H9 (cell line): ENCODE measurements at regions not wholly inside any gene's neighbourhood (a gene's known extent, or its start where the extent isn't known, plus 50 kb on each side); places are given as distances from the start of the nearest gene placed in this dataset.

ENCODE experiments used
- DNase-seq: peaks from one replicate; pipeline ENCODE4 v3.0.0-alpha.2; 2017
- H2AFZ ChIP-seq: one replicate; pipeline ENCODE4 v1.6.1; 2013; ENCODE audit warnings: mild to moderate bottlenecking, low read length, control low read depth, moderate library complexity
- H2AK5ac ChIP-seq: 2 replicates; pipeline ENCODE4 v1.6.1; 2013; ENCODE audit warnings: low read length, control low read depth, mixed read lengths; ENCODE audit not compliant: insufficient read length
- H2BK120ac ChIP-seq: one replicate; pipeline ENCODE4 v1.6.1; 2013; ENCODE audit warnings: low read depth, mild to moderate bottlenecking, low read length, control low read depth, inconsistent platforms; ENCODE audit not compliant: poor library complexity, severe bottlenecking
- H2BK12ac ChIP-seq: 2 replicates; pipeline ENCODE4 v1.6.1; 2013; ENCODE audit warnings: low read length, control low read depth, mixed read lengths, low read depth; ENCODE audit not compliant: insufficient read length
- H2BK15ac ChIP-seq: 2 replicates; pipeline ENCODE4 v1.6.1; 2013; ENCODE audit warnings: low read depth, low read length, control low read depth
- H2BK20ac ChIP-seq: one replicate; pipeline ENCODE4 v1.6.1; 2013; ENCODE audit warnings: low read depth, mild to moderate bottlenecking, low read length, control low read depth, inconsistent platforms; ENCODE audit not compliant: poor library complexity, severe bottlenecking
- H2BK5ac ChIP-seq: 2 replicates; pipeline ENCODE4 v1.6.1; 2013; ENCODE audit warnings: low read length, control low read depth, mixed read lengths; ENCODE audit not compliant: insufficient read length
- H3K14ac ChIP-seq: 2 replicates; pipeline ENCODE4 v1.6.1; 2013; ENCODE audit warnings: low read length, control low read depth; ENCODE audit not compliant: insufficient read depth
- H3K18ac ChIP-seq: 2 replicates; pipeline ENCODE4 v1.6.1; 2013; ENCODE audit warnings: low read depth, mild to moderate bottlenecking, mixed read lengths, low read length, control low read depth; ENCODE audit not compliant: insufficient read length
- H3K23ac ChIP-seq: 2 replicates; pipeline ENCODE4 v1.6.1; 2013; ENCODE audit warnings: low read length, control low read depth, mixed read lengths, low read depth; ENCODE audit not compliant: insufficient read length
- H3K23me2 ChIP-seq: 2 replicates; pipeline ENCODE4 v1.6.1; 2013; ENCODE audit warnings: low read depth, mild to moderate bottlenecking, mixed read lengths, low read length, control low read depth; ENCODE audit not compliant: insufficient read length, poor library complexity, severe bottlenecking
- H3K27ac ChIP-seq: 2 replicates; pipeline ENCODE4 v1.5.1; 2013; ENCODE audit warnings: low read length, control low read depth, mixed read lengths, low read depth; ENCODE audit not compliant: insufficient read length
- H3K27me3 ChIP-seq: 2 replicates; pipeline ENCODE4 v1.6.1; 2013; ENCODE audit warnings: low read length, control low read depth, inconsistent platforms; ENCODE audit not compliant: insufficient read depth
- H3K4ac ChIP-seq: 2 replicates; pipeline ENCODE4 v1.6.1; 2013; ENCODE audit warnings: low read depth, mild to moderate bottlenecking, control low read depth, inconsistent platforms, low read length, moderate library complexity
- H3K4me1 ChIP-seq: 2 replicates; pipeline ENCODE4 v1.6.1; 2013; ENCODE audit warnings: low read length, control low read depth, inconsistent platforms; ENCODE audit not compliant: insufficient read depth
- H3K4me2 ChIP-seq: 2 replicates; pipeline ENCODE4 v1.6.1; 2013; ENCODE audit warnings: low read length, control low read depth, mixed read lengths; ENCODE audit not compliant: insufficient read length, insufficient read depth
- H3K56ac ChIP-seq: 2 replicates; pipeline ENCODE4 v1.6.1; 2013; ENCODE audit warnings: low read depth, mild to moderate bottlenecking, mixed read lengths, low read length, control low read depth; ENCODE audit not compliant: insufficient read length
- H3K79me1 ChIP-seq: 2 replicates; pipeline ENCODE4 v1.6.1; 2013; ENCODE audit warnings: low read depth, mild to moderate bottlenecking, moderate library complexity, low read length, control low read depth, inconsistent platforms; ENCODE audit not compliant: insufficient read depth, poor library complexity, severe bottlenecking
- H3K79me2 ChIP-seq: 2 replicates; pipeline ENCODE4 v1.6.1; 2013; ENCODE audit warnings: low read length, control low read depth, inconsistent platforms; ENCODE audit not compliant: insufficient read depth
- H3K9ac ChIP-seq: 2 replicates; pipeline ENCODE4 v1.6.1; 2013; ENCODE audit warnings: low read length, control low read depth, mixed read lengths; ENCODE audit not compliant: insufficient read length; ENCODE audit errors: extremely low read depth
- H3K9me3 ChIP-seq: one replicate; pipeline ENCODE4 v1.6.1; 2013; ENCODE audit warnings: low read depth, low read length, inconsistent platforms; ENCODE audit not compliant: control insufficient read depth
- H3T11ph ChIP-seq: one replicate; pipeline ENCODE4 v1.6.1; 2013; ENCODE audit warnings: mild to moderate bottlenecking, low read length, control low read depth, inconsistent platforms
- H4K20me1 ChIP-seq: one replicate; pipeline ENCODE4 v1.6.1; 2013; ENCODE audit not compliant: control insufficient read depth, insufficient read length, insufficient read depth
- H4K5ac ChIP-seq: 2 replicates; pipeline ENCODE4 v1.6.1; 2013; ENCODE audit warnings: low read depth, mild to moderate bottlenecking, mixed read lengths, low read length, control low read depth; ENCODE audit not compliant: insufficient read length
- H4K8ac ChIP-seq: replicated peaks from 2 replicates; pipeline ENCODE4 v1.6.1; 2013; ENCODE audit warnings: low read length, control low read depth, mixed read lengths, low read depth; ENCODE audit not compliant: insufficient read length
- H4K91ac ChIP-seq: 2 replicates; pipeline ENCODE4 v1.6.1; 2013; ENCODE audit warnings: low read depth, mild to moderate bottlenecking, moderate library complexity, mixed read lengths, low read length, control low read depth; ENCODE audit not compliant: insufficient read length
- H3K27ac Mint-ChIP-seq, 3 experiments: 2 replicates in 2 of 3; 3 replicates in 1 of 3; pipeline ENCODE4 v1.8.0; 2020 to 2021; ENCODE audit warnings: mixed read lengths in 3 of 3, mild to moderate bottlenecking in 1 of 3, moderate library complexity in 1 of 3
- H3K27me3 Mint-ChIP-seq: 2 replicates; pipeline ENCODE4 v1.8.0; 2021; ENCODE audit warnings: low read depth, mild to moderate bottlenecking, moderate library complexity, mixed read lengths
- H3K36me3 Mint-ChIP-seq, 3 experiments: 2 replicates in 2 of 3; 3 replicates in 1 of 3; pipeline ENCODE4 v1.8.0; 2020 to 2021; ENCODE audit warnings: low read depth in 3 of 3, mixed read lengths in 3 of 3; ENCODE audit not compliant: insufficient read depth in 1 of 3
- H3K4me1 Mint-ChIP-seq, 2 experiments: 2 replicates each; pipeline ENCODE4 v1.8.0; 2020; ENCODE audit warnings: mixed read lengths in 2 of 2
- H3K4me3 Mint-ChIP-seq, 2 experiments: 2 replicates in 1 of 2; 3 replicates in 1 of 2; pipeline ENCODE4 v1.8.0; 2020 to 2021; ENCODE audit warnings: mild to moderate bottlenecking in 2 of 2, mixed read lengths in 2 of 2, moderate library complexity in 1 of 2
- H3K9me3 Mint-ChIP-seq, 2 experiments: 2 replicates in 1 of 2; 3 replicates in 1 of 2; pipeline ENCODE4 v1.8.0; 2020; ENCODE audit warnings: mild to moderate bottlenecking in 2 of 2, mixed read lengths in 2 of 2, moderate library complexity in 1 of 2
- CTCF ChIP-seq: fragments of 200-600 bp; sonication (generic); conservative IDR thresholded peaks from 3 replicates; pipeline ENCODE4 v1.8.0; 2021; ENCODE audit warnings: antibody characterized with exemption, mild to moderate bottlenecking
- WGBS: extraction: QIAGEN DNeasy Blood & Tissue Kit; methylation state at CpG from one replicate; pipeline ENCODE4 v1.1.7; 2013; ENCODE audit warnings: missing lambda C conversion rate, low lambda C conversion rate, mixed read lengths; ENCODE audit not compliant: insufficient read length; ENCODE audit errors: extremely low coverage; 5-methylcytosine and 5-hydroxymethylcytosine counted together

DNA sequence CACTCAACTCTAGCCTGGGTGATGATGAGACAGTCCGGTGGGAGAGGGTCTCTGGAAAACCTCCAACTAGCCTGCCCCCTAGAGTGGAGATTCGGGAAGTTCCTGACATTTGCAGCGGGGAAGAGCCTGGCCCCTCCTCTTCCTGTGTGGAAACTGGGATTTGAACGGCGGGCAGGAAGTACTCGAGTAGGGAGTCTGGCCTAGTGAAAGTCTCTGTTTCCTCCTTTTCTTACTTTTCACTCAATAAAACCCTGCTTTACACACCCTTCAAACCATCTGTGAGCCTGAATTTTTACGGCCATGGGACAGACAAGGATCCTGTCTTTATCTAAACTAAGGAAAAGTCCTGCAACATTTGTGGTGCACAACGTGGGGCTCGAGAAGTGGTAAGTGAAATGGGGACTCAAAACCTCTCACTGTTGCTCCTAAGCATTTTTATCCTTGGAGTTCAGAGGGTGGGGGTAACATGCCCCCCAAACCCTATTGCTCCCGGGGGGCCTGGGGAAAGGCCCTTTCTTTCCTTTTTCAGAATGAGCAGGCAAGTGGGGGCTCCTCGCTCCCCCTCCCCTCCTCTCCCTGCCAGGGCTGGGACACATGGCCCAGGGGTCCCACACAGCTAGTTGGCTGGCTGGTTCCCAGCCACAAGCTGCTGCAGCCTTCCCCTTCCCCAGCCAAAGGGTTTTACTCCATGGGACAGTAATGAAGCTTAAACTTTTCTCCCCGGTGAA is 224.7 kb upstream of the GBE1 start:
- Histone ChIP-seq H3K4ac (no peak overlapping the region), H3T11ph (no peak overlapping the region), H3K4me1 (no peaks in the 10 kb centered on the region; the same call in 1 of the 2 replicates), H2AFZ (no peak overlapping the region), H3K4me2 (no peak overlapping the region), H2BK5ac (no peak overlapping the region), H4K5ac (no peak overlapping the region), H3K9ac (no peak overlapping the region), H2BK15ac (no peak overlapping the region), H4K8ac (no peak overlapping the region), H3K27me3 (no peaks in the 10 kb centered on the region), H3K79me1 (no peaks in the 10 kb centered on the region), H4K91ac (no peak overlapping the region), H2BK20ac (no peak overlapping the region), H2BK120ac (no peak overlapping the region), H3K79me2 (no peaks in the 10 kb centered on the region), H2BK12ac (no peak overlapping the region), H3K23me2 (no peaks in the 10 kb centered on the region), H3K56ac (no peak overlapping the region), H4K20me1 (no peaks in the 10 kb centered on the region), H3K14ac (no peak overlapping the region), H2AK5ac (no peak overlapping the region), H3K27ac (no peak overlapping the region), H3K23ac (no peak overlapping the region), H3K9me3 (no peaks in the 10 kb centered on the region), H3K18ac (no peak overlapping the region)
- Mint-ChIP-seq H3K4me3 (peak overlapping the region in 1 of 2 experiments; percentile 28; a peak in 1 of 5 replicates), H3K4me1 (peaks cover 6 to 23% of the 10 kb centered on the region in 2 experiments), H3K36me3 (peaks cover 0 to 13% (median 8%) of the 10 kb centered on the region in 3 experiments; a peak in 6 of 7 replicates), H3K27me3 (no peaks in the 10 kb centered on the region), H3K9me3 (peaks cover 3 to 4% of the 10 kb centered on the region in 2 experiments; a peak in 3 of 5 replicates), H3K27ac (no peak overlapping the region)
- DNase-seq = peak; percentile 45
- WGBS = no CpG with 5 or more reads among the region's 12 CpGs
- peak; percentile 31; the same call in 1 of the 3 replicates for TF ChIP-seq CTCF
